ENCODE measurements at regions not wholly inside any gene's neighbourhood (a gene's known extent, or its start where the extent isn't known, plus 50 kb on each side); places are given as distances from the start of the nearest gene placed in this dataset.

DNA sequence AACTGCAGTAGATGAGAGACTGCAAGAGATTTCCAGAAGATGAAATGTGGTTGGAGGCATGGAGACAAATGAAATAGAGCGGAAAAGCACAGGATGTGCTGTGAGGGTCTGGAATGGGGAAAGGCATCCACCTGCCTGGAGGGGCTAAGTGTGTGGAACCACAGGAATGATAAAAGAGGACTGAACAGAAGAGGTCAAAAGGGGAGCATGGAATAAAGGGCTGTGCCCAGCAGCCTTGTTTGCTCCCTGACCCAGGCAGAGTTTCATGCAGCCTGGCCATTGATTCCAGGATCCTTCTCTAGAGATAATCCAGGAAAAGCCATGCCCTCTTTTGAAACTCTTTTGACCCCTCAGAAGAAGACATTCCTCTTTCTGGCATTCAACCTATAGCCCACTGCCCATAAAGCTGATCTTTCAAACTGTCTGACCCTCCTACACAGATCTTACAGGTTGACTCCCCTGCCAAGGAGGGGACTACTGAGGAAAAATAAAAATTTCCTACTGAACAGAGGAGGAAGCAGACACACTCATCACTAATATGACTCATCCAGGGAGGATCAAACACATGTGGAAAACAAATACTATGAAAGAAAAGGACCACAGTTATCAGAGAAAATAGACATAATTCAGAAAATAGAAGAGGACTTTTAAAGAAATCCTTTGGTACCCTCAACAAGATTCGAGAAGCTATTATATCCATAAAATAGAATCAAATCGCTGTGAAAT is 273.5 kb upstream of the PCSK5 start:
- TF ChIP-seq, protein P1, sequence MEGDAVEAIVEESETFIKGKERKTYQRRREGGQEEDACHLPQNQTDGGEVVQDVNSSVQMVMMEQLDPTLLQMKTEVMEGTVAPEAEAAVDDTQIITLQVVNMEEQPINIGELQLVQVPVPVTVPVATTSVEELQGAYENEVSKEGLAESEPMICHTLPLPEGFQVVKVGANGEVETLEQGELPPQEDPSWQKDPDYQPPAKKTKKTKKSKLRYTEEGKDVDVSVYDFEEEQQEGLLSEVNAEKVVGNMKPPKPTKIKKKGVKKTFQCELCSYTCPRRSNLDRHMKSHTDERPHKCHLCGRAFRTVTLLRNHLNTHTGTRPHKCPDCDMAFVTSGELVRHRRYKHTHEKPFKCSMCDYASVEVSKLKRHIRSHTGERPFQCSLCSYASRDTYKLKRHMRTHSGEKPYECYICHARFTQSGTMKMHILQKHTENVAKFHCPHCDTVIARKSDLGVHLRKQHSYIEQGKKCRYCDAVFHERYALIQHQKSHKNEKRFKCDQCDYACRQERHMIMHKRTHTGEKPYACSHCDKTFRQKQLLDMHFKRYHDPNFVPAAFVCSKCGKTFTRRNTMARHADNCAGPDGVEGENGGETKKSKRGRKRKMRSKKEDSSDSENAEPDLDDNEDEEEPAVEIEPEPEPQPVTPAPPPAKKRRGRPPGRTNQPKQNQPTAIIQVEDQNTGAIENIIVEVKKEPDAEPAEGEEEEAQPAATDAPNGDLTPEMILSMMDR (IDR thresholded peaks at IDR 0.05) = no peak
- no peak for TF ChIP-seq EZH2 (IDR thresholded peaks at IDR 0.05; ENCODE audit: borderline replicate concordance, insufficient read depth, low read depth, low read length, poor library complexity, severe bottlenecking)

Measured in B cell (primary cell).